ENCODE measurements at regions not wholly inside any gene's neighbourhood (a gene's known extent, or its start where the extent isn't known, plus 50 kb on each side); places are given as distances from the start of the nearest gene placed in this dataset.
"Not testable (repeated sequence)": the region's sequence is repeated elsewhere in the genome, so short reads cannot be mapped to it uniquely, and the experiment has no call there.

- in situ Hi-C loops (cut with HindIII; ENCODE audit: low pct_unique_long_range_greater_than_20kb, low sequenced_read_pairs): no loop called here
- no peak for DNase-seq (ENCODE audit: low read depth, low spot score)
Measured at GRCh38 chr3:15973940-15974339, 176.2 kb upstream of the ANKRD28 start.

- peak; percentile 66 for DNase-seq (ENCODE audit: low read depth, low spot score)
- in situ Hi-C loops (cut with HindIII; ENCODE audit: low pct_unique_long_range_greater_than_20kb, low sequenced_read_pairs): no loop called here
Measured at GRCh38 chr3:15974647-15975046, 176.9 kb upstream of the ANKRD28 start.

GRCh38 chr3:15976524-15976923 is 178.7 kb upstream of the ANKRD28 start:
- DNase-seq (ENCODE audit: low read depth, low spot score): no peak
- in situ Hi-C loops (cut with HindIII; ENCODE audit: low pct_unique_long_range_greater_than_20kb, low sequenced_read_pairs): no loop called here

DNA sequence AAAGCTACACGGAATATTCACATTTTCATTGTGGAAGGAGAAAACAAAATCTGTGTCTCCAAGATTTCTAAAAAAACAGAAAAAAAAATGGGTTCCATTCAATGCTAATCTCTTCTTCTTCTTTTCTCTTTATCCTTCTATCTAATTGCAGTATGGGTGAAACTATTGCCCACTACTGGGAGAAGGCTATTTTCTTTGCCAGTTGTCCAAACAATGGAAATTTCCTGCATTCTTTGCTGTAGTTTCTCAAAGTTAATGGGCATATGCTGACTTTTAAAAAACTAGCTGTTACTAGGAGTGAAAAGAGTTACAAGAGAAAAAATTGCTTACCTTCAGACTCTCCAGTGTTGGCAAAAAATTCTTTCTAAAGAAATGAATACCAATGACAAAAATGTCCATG is 179.3 kb upstream of the ANKRD28 start:
- no peak for DNase-seq (ENCODE audit: low read depth, low spot score)
- in situ Hi-C loops (cut with HindIII; ENCODE audit: low pct_unique_long_range_greater_than_20kb, low sequenced_read_pairs): no loop called here

DNA sequence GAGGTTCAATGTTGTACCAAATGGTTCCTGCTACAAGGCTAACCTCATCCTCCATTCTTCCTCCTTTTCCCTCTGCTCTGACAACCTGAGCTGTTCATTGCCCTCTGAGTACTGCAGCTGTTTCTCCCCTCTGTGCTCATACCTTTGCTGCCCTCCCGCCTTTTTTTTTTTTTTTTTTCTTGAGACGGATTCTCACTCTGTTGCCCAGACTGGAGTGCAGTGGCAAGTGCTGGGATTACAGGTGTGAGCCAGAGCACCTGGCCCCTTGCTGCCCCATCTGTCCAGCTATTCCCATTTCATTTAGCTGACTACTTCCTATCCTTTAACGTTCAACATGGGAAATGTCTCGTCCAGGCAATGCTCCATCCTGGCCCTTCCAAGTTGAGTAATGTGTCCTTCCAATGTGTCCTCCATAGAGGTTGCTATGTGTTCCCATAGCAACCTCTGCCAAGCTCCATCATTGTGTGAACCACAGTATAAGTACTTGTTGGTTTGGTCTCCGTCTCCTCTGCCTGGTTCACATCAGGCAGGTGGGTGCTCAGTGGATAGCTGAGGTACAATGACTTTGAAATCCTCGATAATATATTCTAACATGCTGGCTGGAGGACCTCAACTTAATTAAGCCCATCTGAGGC is 179.9 kb upstream of the ANKRD28 start:
- in situ Hi-C loops (cut with HindIII; ENCODE audit: low pct_unique_long_range_greater_than_20kb, low sequenced_read_pairs): no loop called here
- no peak for DNase-seq (ENCODE audit: low read depth, low spot score)

DNA sequence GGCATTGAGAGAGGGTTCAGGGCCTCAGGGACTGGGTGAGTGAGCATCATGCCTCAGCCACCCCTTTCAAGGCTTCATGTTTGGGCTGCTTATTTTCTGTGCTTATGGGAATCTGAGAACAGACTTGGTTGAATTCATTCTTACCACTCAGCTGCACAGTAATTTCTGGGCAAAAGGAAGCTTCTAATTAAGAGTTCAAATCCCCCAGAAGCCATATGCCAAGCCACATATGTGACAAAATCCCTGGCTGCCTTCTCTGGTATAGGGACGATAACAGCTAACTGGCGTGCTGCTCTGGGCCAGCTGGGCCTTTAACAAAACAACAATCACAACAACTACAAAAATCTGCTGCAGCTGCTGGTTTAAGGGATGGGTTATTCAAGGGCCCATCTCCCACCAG is 181.0 kb upstream of the ANKRD28 start:
- in situ Hi-C loops (cut with HindIII; ENCODE audit: low pct_unique_long_range_greater_than_20kb, low sequenced_read_pairs): no loop called here
- DNase-seq (ENCODE audit: low read depth, low spot score): no peak

- no peak for DNase-seq (ENCODE audit: low read depth, low spot score)
- in situ Hi-C loops (cut with HindIII; ENCODE audit: low pct_unique_long_range_greater_than_20kb, low sequenced_read_pairs): no loop called here
Measured at GRCh38 chr3:15979495-15979894, 181.7 kb upstream of the ANKRD28 start.

DNA sequence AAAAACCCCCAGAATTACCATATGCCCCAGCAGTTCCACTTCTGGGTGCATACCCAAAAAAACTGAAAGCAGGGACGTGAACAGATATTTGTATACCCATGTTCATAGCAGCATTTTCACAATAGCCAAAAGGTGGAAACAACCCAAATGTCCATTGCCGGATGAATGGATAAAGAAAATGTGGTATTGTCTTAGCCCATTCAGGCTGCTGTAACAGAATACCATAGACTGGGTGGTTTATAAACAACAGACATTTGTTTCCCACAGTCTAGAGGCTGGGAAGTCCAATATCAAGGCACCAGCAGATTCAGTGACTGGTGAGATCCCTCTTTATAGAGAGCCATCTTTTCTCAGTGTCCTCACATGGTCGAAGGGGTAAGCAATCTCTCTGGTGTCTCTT is 182.1 kb upstream of the ANKRD28 start:
- in situ Hi-C loops (cut with HindIII; ENCODE audit: low pct_unique_long_range_greater_than_20kb, low sequenced_read_pairs): no loop called here
- DNase-seq (ENCODE audit: low read depth, low spot score): no peak

DNA sequence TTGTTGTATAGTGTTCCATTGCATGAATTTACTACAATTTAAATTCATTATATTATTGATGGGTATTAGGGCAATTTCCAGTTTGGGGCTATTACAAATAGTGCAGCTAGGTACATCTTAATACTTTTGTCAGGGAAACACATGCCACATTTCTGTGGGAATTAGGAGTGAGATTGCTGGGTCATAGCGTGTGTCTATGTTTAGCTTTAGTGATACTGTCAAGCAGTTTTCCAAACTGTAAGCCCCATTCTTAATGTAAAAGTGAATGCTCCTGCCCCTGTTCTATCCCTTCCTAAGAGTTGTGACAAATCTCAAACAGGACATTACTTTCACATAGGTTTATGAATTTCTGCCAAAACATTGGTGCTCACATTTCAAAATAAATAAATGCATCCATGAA is 184.5 kb upstream of the ANKRD28 start:
- DNase-seq (ENCODE audit: low read depth, low spot score): no peak
- in situ Hi-C loops (cut with HindIII; ENCODE audit: low pct_unique_long_range_greater_than_20kb, low sequenced_read_pairs): no loop called here

DNA sequence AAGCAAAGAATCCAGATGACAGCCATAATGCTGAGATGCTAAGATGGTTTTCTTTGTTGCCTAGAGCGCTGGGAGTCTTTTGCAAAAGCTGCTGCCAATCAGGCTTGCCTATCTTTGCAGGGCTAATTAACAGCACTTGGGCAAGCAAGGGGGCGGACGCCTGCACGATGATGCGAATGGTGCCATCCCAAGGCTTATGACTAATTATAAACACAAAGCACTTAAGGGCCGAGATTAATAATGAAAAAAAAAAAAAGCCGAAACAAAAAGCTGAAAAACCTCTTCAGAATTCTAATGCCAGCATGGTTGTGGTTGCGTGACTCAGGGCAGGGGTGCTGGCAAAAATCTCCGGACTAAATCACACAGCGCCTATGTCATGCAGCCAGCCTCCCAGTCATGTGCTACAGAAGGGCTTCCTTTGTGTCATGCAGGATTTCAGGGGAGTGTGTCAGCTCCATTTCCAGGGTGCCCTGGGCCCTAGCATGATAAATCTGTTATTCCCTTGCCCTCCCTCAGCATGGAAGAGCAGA is 185.0 kb upstream of the ANKRD28 start:
- in situ Hi-C loops (cut with HindIII; ENCODE audit: low pct_unique_long_range_greater_than_20kb, low sequenced_read_pairs): no loop called here
- peak; percentile 98 for DNase-seq (ENCODE audit: low read depth, low spot score)

DNA sequence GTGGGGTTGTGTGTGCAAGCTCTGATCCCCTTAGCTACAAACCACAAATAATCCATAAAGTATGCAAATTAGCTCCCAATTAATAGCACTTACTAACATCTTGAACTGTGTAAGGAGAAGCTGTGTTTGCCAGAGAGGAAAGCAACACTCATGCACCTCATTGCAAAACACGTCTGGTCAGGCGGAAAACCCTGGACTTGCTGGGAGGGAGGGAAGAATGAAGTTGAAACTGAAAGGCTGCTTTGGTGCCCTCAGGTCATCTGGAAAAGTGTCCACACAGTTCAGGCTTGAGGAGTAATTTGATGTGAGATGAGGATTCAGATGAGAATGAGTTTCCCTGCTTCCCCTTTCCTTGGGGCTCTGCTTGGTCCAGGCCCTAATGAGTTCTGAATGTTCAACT is 185.5 kb upstream of the ANKRD28 start:
- in situ Hi-C loops (cut with HindIII; ENCODE audit: low pct_unique_long_range_greater_than_20kb, low sequenced_read_pairs): no loop called here

GRCh38 chr3:15983693-15984092 is 185.9 kb upstream of the ANKRD28 start:
- in situ Hi-C loops (cut with HindIII; ENCODE audit: low pct_unique_long_range_greater_than_20kb, low sequenced_read_pairs): no loop called here
- DNase-seq (ENCODE audit: low read depth, low spot score): no peak

More for the DNA sequence above, 185.5 kb upstream of the ANKRD28 start:
- DNase-seq (ENCODE audit: low read depth, low spot score): peak; percentile 95

GRCh38 chr3:15989419-15989818 is 185.1 kb upstream of the GALNT15 start:
- peak; percentile 29 for DNase-seq (ENCODE audit: low read depth, low spot score)
- in situ Hi-C loops (cut with HindIII; ENCODE audit: low pct_unique_long_range_greater_than_20kb, low sequenced_read_pairs): no loop called here

DNA sequence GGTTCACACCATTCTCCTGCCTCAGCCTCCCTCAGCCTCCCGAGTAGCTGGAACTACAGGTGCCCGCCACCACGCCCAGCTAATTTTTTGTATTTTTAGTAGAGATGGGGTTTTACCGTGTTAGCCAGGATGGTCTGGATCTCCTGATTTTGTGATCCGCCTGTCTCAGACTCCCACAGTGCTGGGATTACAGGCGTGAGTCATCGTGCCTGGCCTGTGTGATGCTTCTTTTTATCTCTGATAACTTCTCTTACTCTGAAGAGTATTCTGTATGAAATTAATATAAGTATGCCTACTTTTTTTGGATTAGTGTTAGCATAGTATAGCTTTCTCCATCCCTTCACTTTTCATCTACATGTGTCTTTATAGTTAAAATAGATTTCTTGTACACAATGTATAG is 180.8 kb upstream of the GALNT15 start:
- DNase-seq (ENCODE audit: low read depth, low spot score); in situ Hi-C loops (cut with HindIII; ENCODE audit: low pct_unique_long_range_greater_than_20kb, low sequenced_read_pairs): not testable (repeated sequence)

GRCh38 chr3:15996496-15996895 is 178.0 kb upstream of the GALNT15 start:
- in situ Hi-C loops (cut with HindIII; ENCODE audit: low pct_unique_long_range_greater_than_20kb, low sequenced_read_pairs); DNase-seq (ENCODE audit: low read depth, low spot score): not testable (repeated sequence)

GRCh38 chr3:15997274-15997943 is 177.1 kb upstream of the GALNT15 start:
- DNase-seq (ENCODE audit: low read depth, low spot score): no peak
- in situ Hi-C loops (cut with HindIII; ENCODE audit: low pct_unique_long_range_greater_than_20kb, low sequenced_read_pairs): no loop called here

DNA sequence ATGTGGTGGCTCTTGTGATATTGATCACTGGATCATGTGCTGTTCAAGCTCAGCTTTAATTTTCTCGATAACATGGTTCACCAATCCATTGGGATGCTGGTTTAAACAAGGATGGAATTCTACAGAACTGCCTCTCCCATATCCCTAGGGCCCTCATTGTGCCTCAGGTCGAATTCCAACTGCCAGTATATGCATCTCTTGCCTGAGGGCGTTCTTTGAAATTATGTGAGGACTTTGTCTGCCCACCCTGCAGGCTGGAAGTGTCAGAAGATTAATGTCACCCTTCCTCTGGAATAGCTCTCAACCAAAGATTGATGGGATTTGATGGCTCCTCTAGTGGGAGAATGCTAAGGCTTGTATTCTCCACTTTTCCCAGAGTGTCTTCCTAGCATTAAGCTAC is 175.6 kb upstream of the GALNT15 start:
- in situ Hi-C loops (cut with HindIII; ENCODE audit: low pct_unique_long_range_greater_than_20kb, low sequenced_read_pairs): no loop called here
- no peak for DNase-seq (ENCODE audit: low read depth, low spot score)

DNA sequence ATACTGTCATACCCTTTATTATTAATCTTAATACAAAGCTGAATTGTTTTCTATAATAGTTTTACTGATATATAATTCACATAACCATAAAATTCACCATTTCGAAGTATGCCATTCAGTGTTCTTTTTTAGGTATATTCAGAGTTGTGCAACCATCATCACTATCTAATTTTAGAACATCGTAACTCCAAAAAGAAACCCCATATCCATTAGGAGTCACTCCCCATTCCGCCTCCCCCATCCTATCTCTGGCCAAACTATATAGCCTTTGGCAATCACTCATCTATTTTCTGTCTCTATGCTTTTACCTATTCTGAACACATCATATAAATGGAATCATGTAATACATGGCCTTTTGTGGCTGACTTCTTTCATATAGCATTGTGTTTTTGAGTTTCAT is 169.7 kb upstream of the GALNT15 start:
- DNase-seq (ENCODE audit: low read depth, low spot score): no peak

DNA sequence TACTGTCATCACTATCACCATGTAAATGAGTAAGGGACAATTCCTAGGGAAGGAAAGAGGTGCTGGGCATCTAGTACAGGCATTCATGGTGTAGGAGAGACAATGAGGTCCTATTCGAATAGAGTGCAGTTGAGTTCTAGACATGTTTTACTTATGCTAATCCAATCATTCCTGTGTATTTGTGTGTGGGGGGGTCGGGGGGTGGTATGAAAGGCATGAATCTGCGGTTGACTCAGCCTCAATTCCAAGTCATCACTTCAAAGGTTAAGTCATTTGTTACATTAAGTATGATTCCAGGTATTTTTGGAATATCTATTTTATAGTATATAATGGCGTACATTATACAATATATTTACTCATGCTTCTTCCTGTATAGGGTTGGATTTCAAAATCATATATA is 163.1 kb upstream of the GALNT15 start:
- in situ Hi-C loops (cut with HindIII; ENCODE audit: low pct_unique_long_range_greater_than_20kb, low sequenced_read_pairs): no loop called here
- DNase-seq (ENCODE audit: low read depth, low spot score): no peak

More for the DNA sequence above, 169.7 kb upstream of the GALNT15 start:
- in situ Hi-C loops (cut with HindIII; ENCODE audit: low pct_unique_long_range_greater_than_20kb, low sequenced_read_pairs): no loop called here

Data from SK-MEL-5 (cell line).